GM18861 (cell line): ENCODE measurements at regions not wholly inside any gene's neighbourhood (a gene's known extent, or its start where the extent isn't known, plus 50 kb on each side); places are given as distances from the start of the nearest gene placed in this dataset.
"Not testable (repeated sequence)": the region's sequence is repeated elsewhere in the genome, so short reads cannot be mapped to it uniquely, and the experiment has no call there.

Source experiments
- ATAC-seq: cut with Tn5 transposase; IDR thresholded peaks from one replicate; pipeline ENCODE4 v1.9.1; 2021; ENCODE audit not compliant: unreplicated experiment

DNA sequence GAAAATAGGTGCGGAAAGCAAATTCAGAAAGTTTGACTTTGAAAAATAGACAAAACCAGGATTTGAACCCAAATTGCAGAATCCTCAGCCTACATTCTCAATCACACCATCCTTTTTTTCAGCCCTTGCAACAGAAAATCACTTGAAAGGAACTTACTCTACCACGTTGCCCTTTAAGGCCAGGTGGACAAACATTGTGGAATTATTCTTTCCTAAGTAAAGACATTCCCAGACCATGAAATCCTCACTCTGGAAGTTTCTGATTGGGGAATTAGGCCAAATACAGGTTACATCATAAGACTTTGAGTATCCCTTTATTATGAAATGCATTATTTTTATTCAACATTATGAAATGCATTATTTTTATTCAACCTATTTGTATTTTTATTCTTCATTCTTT is 259.4 kb downstream of the RAD51AP2 start:
- ATAC-seq: no peak

DNA sequence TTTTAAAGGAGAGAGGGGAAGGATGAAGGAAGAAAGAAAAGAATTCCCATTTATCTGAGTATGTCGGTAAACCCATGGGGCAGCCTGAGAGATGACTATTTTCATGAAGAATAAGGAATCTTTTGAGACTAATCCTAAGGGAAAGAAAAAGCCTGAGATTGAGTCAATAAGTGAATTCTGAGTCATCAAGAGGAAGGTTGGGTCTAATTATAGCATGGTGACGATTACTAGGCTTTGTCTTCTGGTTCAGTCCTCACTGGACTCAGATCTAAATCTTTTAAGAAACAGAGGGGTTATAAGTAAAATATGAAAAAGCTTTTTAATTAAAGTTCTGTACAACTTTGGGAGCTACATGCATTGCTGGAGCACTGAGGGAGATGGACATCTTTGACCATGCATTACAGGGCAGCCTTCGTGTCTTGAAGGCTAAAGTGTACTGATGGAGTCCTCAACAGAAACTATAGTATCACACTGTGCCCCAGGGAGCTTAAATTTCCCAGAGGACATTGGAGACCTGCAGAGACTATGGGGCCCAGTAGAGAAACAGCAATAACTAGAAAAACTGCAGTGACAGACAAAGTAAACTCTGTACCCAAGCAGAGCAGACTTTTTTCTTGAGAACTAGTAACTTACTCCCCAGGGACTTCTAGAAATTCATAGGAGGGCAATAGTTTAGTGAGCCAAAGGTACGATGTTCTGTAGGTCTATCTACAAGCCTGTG is 260.9 kb downstream of the RAD51AP2 start:
- no peak for ATAC-seq

DNA sequence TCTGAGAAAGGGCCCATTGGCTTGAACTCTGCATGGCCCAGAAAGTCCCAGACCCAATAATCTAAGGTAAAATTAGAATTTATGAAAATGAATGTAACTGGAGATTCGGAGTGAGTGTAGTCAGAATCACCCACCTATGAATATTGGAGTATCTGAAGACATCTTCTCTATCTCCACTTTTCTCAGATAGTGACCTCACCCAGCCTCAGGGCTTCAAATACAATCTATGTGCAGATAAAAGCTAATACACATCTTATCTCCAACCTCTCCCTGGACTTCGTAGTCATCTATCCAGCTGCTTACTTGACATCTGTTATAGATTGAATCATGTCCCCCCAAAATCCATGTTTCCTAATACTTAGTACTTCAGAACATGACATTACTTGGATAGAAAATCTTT is 263.2 kb downstream of the RAD51AP2 start:
- ATAC-seq: no peak

DNA sequence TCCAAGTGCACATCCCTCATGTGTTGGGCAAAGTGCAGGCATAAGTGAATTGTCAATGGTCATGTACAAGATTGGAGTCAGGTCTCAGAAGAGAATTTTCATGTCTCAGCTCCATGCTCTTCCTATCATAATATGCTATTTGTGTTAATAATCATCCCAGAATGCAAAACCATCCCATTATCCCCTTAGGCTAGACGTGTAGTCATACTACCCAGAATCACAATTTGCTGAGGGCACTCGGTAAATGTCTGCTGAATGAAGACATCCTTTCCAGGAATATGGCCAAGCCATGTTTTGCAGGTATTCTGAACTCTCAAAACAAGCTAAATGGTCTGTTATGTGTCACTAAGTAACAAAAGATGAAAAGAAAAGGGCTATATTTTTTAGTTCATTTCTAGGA is 263.8 kb downstream of the RAD51AP2 start:
- ATAC-seq: no peak

DNA sequence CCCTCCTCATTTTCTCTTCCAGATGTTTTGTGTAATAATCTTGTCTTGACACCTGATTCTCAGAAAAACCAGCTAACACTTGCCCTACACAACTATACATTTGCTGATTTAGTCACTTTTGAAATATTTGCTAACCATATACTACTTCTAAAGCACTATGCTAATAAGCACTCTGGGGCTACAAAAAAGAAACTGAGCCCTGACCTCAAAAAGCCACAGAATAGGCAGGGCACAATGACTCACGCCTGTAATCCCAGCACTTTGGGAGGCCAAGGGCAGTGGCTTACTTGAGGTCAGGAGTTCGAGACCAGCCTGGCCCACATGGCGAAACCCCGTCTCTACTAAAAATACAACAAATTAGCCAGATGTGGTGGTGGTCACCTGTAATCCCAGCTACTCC is 266.0 kb downstream of the RAD51AP2 start:
- ATAC-seq: no peak

DNA sequence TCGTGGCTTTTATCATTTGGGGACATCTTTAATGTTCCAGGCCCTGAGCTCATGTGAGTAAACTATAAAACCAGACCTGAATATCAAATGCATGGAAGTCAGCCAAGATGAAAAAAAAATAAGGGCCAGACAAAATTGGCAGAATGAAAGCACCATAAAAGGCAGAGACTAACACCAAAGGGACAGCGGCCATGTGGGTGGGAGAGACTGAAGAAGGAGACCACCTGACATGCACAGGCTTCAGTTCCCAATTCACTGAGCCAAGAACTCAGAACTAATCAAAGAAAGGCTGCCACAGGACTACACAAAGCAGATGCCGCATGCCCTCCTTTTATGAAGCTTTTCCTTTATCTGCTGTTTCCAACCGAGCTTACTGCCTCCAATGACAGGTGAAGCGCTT is 267.1 kb downstream of the RAD51AP2 start:
- no peak for ATAC-seq

DNA sequence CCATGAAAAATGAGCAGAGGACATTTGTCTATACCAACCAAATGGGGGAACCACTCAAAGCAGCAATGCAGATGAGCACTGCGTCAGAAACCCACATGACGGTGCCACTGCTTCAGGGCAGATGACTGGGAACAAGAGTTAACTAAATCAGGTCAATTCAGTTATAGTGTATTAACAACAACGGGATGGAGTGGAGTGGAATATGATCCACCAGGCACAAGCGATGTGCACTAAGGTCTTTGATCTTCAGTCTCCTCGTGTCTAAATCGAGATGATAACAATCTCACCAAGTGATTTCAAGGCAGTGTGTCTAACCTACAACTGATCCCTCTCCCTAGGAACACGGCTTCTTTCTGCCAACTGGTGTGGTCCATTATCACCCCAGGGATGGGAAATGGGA is 269.0 kb downstream of the RAD51AP2 start:
- no peak for ATAC-seq

DNA sequence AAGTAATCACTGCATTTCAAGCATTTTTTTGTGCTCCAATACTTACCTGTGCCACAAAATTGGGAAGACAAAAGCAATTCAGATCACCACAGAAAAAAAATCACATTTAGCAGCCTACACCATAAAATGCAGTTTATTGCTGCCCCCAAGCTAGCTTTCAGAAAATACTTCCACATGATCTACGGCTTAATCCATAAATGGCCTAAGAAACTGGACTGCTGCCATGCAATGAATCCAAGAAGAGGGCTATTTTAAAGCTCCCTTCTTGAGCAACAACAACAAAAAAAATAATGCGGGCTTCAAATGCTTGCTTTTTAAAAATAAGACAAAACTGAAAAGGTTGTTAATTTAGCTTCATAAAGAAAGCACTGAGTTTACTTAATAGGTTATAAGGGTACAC is 272.3 kb downstream of the RAD51AP2 start:
- no peak for ATAC-seq

DNA sequence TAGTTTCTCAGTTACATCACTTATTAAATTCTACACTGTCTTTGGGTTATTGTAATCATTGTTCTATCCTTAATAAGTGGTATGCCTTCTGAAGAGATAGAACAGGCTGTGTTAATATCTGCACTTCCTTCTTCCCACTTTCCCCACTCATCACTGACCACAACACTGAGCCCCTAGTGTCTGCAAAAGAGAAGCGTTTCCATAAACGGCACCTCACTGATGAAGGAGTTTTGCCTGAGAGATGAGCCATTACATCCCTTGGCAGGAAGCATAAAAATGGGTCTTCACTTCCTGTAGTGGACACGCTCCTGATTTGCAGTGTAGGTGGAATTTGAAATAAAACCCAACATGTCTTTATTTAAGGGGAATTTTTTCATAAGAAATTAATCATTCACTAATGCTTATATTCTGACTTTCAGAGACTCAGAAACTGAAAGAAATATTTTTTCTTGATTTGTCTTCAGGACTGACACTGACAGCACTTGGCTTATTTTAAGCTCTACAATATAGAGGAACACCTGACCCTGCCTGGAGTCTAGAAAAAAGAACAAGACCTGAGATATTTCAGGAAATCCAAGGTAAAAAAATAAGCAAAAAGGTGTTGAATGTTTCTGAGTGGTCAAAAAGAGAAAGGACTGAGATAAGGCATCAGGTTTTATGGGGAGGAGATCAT is 275.3 kb downstream of the RAD51AP2 start:
- no peak for ATAC-seq

DNA sequence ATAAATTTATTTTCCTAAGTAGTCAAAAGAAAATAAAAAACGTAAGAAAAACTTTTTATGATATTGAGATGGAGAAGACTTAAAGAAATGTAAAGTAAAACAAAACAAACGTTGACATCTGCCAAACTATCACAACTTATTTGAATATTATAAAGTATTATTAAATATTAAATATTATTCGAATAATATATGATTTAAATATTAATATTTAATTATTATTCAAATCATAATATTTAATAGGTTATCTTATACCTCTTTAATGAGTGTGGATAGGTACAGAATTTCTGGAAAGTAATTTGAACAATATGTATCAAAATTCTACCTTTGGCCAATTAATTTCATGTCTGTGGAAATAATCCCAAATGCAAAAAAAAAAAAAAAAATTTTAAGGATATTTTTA is 278.7 kb downstream of the RAD51AP2 start:
- no peak for ATAC-seq

DNA sequence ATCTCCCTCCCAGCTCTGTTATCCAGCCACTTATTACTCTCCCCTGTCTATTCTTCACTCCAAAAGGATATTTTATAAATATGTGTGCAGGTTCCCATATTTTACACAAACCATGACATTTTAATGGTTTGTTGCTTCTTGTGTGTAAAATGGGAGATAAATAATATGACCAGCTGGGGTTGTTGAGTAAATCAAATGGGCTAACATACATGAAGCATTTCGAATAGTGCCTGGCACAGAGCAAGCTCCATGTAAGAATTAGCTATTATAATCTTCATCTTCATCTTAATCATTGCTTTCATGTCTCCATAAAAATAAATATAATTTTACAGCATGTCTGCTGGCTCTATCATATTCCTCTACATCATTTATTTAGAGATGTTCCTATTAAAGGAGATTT is 283.1 kb downstream of the RAD51AP2 start:
- no peak for ATAC-seq

DNA sequence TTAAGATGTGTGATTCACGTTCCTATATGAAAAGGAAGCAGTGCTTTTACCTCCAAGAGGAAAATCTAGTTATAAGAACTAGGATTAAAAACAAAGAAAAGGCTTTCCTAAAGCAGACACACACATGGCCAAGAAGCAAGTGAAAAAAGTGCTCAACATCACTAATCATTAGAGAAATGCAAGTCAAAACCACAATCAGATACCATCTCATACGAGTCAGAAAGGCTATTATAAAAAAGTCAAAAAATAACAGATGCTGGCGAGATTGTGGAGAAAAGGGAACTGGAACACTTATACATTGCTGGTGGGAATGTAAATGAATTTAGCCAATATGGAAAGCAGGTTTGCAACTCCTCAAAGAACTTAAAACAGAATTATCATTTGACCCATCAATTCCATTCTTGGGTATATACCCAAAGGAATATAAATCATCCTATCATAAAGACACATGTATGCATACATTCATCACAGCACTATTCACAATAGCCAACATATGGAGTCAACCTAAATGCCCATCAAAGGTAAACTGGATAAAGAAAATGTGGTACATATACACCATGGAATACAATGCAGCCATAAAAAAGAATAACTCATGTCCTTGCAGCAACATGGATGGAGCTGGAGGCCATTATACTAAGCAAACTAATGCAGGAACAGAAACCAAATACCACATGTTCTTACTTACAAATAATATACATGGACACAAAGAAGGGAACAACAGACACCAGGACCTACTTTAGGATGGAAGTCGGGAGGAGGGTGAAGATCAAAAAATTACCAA is 285.3 kb downstream of the RAD51AP2 start:
- no peak for ATAC-seq

DNA sequence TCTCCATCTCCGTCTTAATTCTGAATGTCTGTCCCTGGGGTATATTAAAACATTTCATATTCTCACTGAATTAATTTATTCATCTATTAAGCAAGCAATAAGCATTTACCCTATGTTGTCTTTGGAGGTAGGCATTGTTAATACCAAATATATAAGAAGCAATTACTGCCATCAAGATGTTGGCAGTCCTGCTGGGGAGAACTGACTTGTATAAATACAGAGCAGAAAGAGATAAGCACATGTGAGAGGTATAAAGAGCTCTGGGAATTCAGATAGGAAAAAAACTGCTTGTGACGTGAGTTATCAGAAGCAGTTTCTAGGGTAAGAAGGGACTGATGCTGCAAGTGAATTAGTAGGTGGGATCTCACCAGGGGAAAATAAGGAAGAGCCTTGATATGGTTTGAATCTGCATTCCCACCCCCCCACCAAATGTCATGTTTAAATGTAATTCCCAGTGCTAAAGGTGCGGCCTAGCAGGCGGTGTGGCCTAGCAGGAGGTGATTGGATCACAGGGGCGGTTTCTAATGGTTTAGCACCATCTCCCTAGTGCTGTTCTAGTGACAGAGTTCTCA is 286.8 kb downstream of the RAD51AP2 start:
- ATAC-seq: no peak

DNA sequence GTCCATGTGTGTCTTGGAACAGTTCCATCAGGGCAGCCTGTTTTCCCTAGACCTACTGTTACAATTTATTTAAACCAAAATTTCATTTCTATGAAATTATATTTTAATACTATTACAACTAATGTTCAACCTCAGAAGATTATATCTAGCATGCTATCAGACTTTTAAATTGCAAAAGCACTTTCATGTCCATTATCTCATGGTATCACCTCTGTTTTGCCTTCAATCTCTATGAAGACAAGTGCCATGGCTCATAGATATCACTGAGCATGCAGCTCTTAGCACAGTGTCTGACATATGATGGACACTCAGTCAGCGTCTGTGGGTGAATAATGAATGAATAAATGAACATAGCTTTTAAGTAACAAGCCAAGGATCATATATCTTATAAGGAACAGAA is 288.8 kb downstream of the RAD51AP2 start:
- no peak for ATAC-seq

DNA sequence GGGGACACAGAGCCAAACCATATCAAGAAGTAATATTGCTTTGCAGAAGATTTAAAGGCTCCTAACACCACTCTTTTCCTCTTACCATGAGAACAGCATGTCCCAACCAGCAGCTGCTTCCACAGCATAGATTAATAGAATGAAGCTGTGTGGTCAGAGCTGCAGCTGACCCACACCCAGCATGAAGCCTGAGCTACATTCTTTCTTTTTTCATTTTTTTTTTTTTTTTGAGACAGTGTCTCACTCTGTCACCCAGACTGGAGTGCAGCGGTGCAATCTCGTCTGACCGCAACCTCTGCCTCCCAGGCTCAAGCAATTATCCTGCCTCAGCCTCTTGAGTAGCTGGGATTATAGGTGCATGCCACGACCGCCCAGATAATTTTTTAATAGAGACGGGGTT is 289.8 kb downstream of the RAD51AP2 start:
- no peak for ATAC-seq

DNA sequence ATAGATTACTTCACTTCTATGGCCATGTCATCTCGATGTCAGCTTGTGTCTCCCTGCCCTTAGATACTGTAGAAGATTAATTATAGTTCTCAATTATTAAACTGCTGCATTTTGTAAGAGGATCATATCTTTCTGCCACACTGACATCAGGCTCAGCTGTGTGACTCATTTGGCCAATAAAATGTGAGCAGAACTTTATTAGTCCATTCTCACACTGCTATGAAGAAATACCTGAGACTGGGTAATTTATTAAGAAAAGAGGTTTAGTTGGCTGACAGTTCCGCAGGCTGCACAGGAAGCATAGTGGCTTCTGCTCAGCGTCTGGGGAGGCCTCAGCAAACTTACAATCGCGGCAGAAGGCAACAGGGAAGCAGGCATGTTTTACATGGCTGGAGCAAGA is 290.4 kb downstream of the RAD51AP2 start:
- ATAC-seq: no peak

DNA sequence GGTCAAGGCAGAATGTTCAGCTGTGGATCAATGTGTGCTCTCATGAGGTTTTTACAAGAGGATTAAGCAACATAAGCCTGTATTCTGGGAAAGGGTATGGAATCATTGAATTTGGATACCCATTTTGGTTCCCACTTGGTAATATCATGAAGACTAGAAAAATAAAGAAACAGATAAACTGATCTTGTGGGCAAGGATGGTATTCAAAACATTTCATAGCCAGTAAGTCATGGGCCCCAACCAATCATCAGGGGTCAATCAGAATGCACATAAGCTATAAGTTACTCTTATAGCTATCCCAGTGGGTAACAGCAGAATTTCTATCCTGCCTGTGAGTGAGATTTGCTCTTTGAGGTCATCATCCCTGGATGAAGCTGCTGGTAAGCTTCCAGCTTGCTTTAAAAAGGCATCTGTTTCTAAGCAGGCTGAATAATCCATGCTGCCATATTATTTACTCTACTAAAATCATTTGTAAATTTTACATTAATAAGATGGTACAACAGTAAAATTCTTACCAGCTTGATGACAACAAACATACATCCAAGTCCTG is 291.2 kb downstream of the RAD51AP2 start:
- no peak for ATAC-seq

DNA sequence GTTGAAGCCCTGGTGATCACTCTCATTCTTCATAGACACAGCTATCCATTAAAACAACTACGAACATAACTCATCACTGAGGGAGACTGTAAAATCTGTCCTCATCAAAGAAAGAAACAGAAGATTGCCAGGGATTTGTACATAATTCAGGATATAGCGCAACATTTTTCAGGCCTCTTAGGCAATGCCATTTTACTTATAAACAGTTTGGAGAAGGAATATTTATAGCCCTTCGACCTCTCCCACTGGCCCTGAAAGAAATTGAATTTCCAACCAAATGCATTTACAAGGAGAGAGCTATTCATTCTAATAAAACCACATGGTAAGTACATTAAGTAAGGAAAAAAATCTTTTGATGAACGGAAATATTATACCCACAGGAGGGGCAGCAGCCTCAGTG is 295.0 kb downstream of the RAD51AP2 start:
- ATAC-seq: no peak

DNA sequence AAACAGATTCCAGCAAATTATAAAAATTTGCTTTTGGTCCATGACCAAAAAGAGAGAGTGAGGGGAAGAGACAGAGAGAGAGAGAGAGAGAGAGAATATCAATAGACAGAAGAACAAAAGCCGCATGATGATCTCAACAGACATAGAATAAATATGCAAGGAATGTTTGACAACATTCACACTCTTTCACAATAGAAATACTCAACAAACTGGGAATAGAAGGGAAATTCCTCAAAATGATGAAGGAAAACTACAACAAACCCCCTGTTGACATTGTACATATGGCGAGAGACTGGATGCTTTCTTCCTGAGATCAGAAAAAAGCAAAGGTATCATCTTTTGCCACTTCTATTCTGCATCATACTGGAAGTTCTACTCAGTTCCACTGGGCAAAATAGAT is 309.7 kb downstream of the RAD51AP2 start:
- no peak for ATAC-seq

DNA sequence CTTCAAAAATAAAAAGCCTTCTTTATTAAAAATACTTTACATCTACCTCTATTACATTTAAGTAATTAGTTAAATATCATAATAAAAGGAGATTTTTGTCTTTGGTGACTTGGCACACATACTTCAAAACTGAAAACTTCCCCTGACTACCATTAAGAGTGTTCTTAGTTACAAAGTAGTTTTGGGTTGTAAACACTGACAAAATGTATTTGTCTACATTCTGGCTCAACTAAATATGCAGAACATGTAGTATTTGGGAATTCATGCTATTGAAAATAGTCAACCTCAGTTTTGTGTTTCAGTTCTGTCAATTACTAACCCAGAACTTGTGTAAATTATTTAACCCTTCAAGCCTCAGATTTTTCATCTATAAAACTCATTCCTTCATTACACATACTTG is 311.5 kb downstream of the RAD51AP2 start:
- ATAC-seq: no peak

DNA sequence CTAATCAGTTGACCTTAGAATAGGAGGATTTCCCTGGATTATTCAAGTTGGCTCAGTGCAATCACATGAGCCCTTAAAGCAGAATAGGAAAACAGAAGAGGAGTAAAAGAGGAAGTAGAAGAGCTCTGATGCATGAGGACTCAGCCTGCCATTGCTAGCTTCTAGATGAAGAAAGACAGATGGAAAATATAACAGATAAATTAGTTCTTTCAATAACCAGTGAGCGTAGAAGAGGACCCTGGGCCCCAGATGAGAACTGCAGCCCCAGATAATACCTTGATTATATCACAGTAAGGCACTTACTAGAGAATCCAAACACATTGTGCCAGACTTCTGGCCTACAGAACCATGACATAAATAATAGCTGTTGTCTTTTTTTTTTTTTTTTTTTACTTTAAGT is 314.0 kb downstream of the RAD51AP2 start:
- ATAC-seq: not testable (repeated sequence)

DNA sequence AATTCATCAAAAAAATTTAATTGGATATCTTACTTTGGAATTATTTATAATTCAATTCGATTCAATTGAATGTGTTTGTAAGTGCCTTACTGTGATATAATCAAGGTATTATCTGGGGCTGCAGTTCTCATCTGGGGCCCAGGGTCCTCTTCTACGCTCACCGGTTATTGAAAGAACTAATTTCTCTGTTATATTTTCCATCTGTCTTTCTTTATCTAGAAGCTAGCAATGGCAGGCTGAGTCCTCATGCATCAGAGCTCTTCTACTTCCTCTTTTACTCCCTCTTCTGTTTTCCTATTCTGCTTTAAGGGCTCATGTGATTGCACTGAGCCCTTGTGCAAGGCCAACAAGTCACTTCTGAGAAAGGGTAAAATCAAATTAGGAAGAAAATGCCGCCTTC is 315.6 kb downstream of the RAD51AP2 start:
- peak; percentile 98 for ATAC-seq
